Activated naive CD8-positive, alpha-beta T cell treated with anti-CD3 and anti-CD28 coated beads for 36 hours (primary cell): ENCODE measurements at regions not wholly inside any gene's neighbourhood (a gene's known extent, or its start where the extent isn't known, plus 50 kb on each side); places are given as distances from the start of the nearest gene placed in this dataset.

Source experiments
- DNase-seq: peaks from one replicate; pipeline ENCODE4 v3.0.0; 2021
- H3K27ac Mint-ChIP-seq: one replicate; pipeline ENCODE4 v1.8.0; 2022; ENCODE audit warnings: mild to moderate bottlenecking, moderate library complexity, mixed read lengths
- H3K27me3 Mint-ChIP-seq: one replicate; pipeline ENCODE4 v1.8.0; 2022; ENCODE audit warnings: mild to moderate bottlenecking, mixed read lengths
- H3K36me3 Mint-ChIP-seq: one replicate; pipeline ENCODE4 v1.8.0; 2021; ENCODE audit warnings: mild to moderate bottlenecking, mixed read lengths
- H3K4me1 Mint-ChIP-seq: one replicate; pipeline ENCODE4 v1.8.0; 2021; ENCODE audit warnings: mixed read lengths
- H3K4me3 Mint-ChIP-seq: one replicate; pipeline ENCODE4 v1.8.0; 2022; ENCODE audit warnings: mild to moderate bottlenecking, moderate library complexity, mixed read lengths
- H3K9me3 Mint-ChIP-seq: one replicate; pipeline ENCODE4 v1.8.0; 2022; ENCODE audit warnings: mixed read lengths

- peaks cover 26% of the 10 kb centered on the region for H3K4me1 Mint-ChIP-seq
- H3K4me3 Mint-ChIP-seq, result no peak overlapping the region
- H3K27ac Mint-ChIP-seq, result no peak overlapping the region
- H3K36me3 Mint-ChIP-seq, result peaks cover 4% of the 10 kb centered on the region
- H3K9me3 Mint-ChIP-seq, result no peaks in the 10 kb centered on the region
- DNase-seq, result no peak
- peaks cover 10% of the 10 kb centered on the region for H3K27me3 Mint-ChIP-seq
Observed at GRCh38 chr2:8491296-8492027, 190.4 kb upstream of the ID2 start.

- DNase-seq, result no peak
- no peak overlapping the region for H3K4me3 Mint-ChIP-seq
- peaks cover 2% of the 10 kb centered on the region for H3K27me3 Mint-ChIP-seq
- no peaks in the 10 kb centered on the region for H3K36me3 Mint-ChIP-seq
- H3K9me3 Mint-ChIP-seq, result no peaks in the 10 kb centered on the region
- H3K4me1 Mint-ChIP-seq, result peaks cover 4% of the 10 kb centered on the region
- no peak overlapping the region for H3K27ac Mint-ChIP-seq
Observed at GRCh38 chr2:8494151-8494550, 187.7 kb upstream of the ID2 start.

GRCh38 chr2:8494589-8494988, 187.3 kb upstream of the ID2 start:
- no peaks in the 10 kb centered on the region for H3K27me3 Mint-ChIP-seq
- H3K9me3 Mint-ChIP-seq, result no peaks in the 10 kb centered on the region
- H3K27ac Mint-ChIP-seq, result no peak overlapping the region
- H3K4me1 Mint-ChIP-seq, result peaks cover 2% of the 10 kb centered on the region
- no peak overlapping the region for H3K4me3 Mint-ChIP-seq
- DNase-seq, result no peak
- no peaks in the 10 kb centered on the region for H3K36me3 Mint-ChIP-seq

GRCh38 chr2:8495189-8495989, 186.5 kb upstream of the ID2 start:
- no peak for DNase-seq
- H3K4me3 Mint-ChIP-seq, result no peak overlapping the region
- H3K4me1 Mint-ChIP-seq, result peaks cover 2% of the 10 kb centered on the region
- no peaks in the 10 kb centered on the region for H3K9me3 Mint-ChIP-seq
- H3K36me3 Mint-ChIP-seq, result no peaks in the 10 kb centered on the region
- no peak overlapping the region for H3K27ac Mint-ChIP-seq
- H3K27me3 Mint-ChIP-seq, result no peaks in the 10 kb centered on the region

GRCh38 chr2:8496079-8496478, 185.8 kb upstream of the ID2 start:
- Mint-ChIP-seq H3K36me3 (no peaks in the 10 kb centered on the region), H3K27me3 (no peaks in the 10 kb centered on the region), H3K4me1 (peaks cover 2% of the 10 kb centered on the region), H3K4me3 (no peak overlapping the region), H3K9me3 (no peaks in the 10 kb centered on the region), H3K27ac (no peak overlapping the region)
- DNase-seq, result no peak

GRCh38 chr2:8496617-8497016, 185.2 kb upstream of the ID2 start:
- no peak overlapping the region for H3K27ac Mint-ChIP-seq
- no peaks in the 10 kb centered on the region for H3K9me3 Mint-ChIP-seq
- no peak overlapping the region for H3K4me3 Mint-ChIP-seq
- no peaks in the 10 kb centered on the region for H3K36me3 Mint-ChIP-seq
- DNase-seq, result no peak
- no peaks in the 10 kb centered on the region for H3K27me3 Mint-ChIP-seq
- H3K4me1 Mint-ChIP-seq, result peaks cover 2% of the 10 kb centered on the region

GRCh38 chr2:8498994-8499393, 182.9 kb upstream of the ID2 start:
- no peak for DNase-seq
- Mint-ChIP-seq H3K27ac (no peak overlapping the region), H3K9me3 (no peaks in the 10 kb centered on the region), H3K4me1 (peaks cover 2% of the 10 kb centered on the region), H3K36me3 (no peaks in the 10 kb centered on the region), H3K4me3 (no peak overlapping the region), H3K27me3 (no peaks in the 10 kb centered on the region)

- Mint-ChIP-seq H3K27me3 (no peaks in the 10 kb centered on the region), H3K36me3 (no peaks in the 10 kb centered on the region), H3K4me3 (no peak overlapping the region), H3K27ac (no peak overlapping the region), H3K9me3 (no peaks in the 10 kb centered on the region), H3K4me1 (no peaks in the 10 kb centered on the region)
- DNase-seq, result no peak
Observed at GRCh38 chr2:8500124-8501054, 181.5 kb upstream of the ID2 start.

GRCh38 chr2:8501061-8501720, 180.7 kb upstream of the ID2 start:
- Mint-ChIP-seq H3K27me3 (no peaks in the 10 kb centered on the region), H3K27ac (no peak overlapping the region), H3K4me1 (no peaks in the 10 kb centered on the region), H3K36me3 (no peaks in the 10 kb centered on the region), H3K4me3 (no peak overlapping the region), H3K9me3 (no peaks in the 10 kb centered on the region)
- no peak for DNase-seq

- Mint-ChIP-seq H3K27me3 (no peaks in the 10 kb centered on the region), H3K36me3 (no peaks in the 10 kb centered on the region), H3K9me3 (no peaks in the 10 kb centered on the region), H3K27ac (no peak overlapping the region), H3K4me1 (no peaks in the 10 kb centered on the region), H3K4me3 (no peak overlapping the region)
- no peak for DNase-seq
Observed at GRCh38 chr2:8502316-8502715, 179.5 kb upstream of the ID2 start.

GRCh38 chr2:8505311-8505920, 176.4 kb upstream of the ID2 start:
- Mint-ChIP-seq H3K27me3 (no peaks in the 10 kb centered on the region), H3K36me3 (peaks cover 6% of the 10 kb centered on the region), H3K9me3 (peaks cover 5% of the 10 kb centered on the region), H3K4me1 (no peaks in the 10 kb centered on the region), H3K27ac (no peak overlapping the region), H3K4me3 (no peak overlapping the region)
- DNase-seq, result no peak

- Mint-ChIP-seq H3K4me3 (no peak overlapping the region), H3K4me1 (no peaks in the 10 kb centered on the region), H3K27me3 (no peaks in the 10 kb centered on the region), H3K9me3 (peaks cover 7% of the 10 kb centered on the region), H3K36me3 (peaks cover 6% of the 10 kb centered on the region), H3K27ac (no peak overlapping the region)
- no peak for DNase-seq
Observed at GRCh38 chr2:8506746-8507145, 175.1 kb upstream of the ID2 start.

- Mint-ChIP-seq H3K4me1 (peaks cover 7% of the 10 kb centered on the region), H3K27ac (no peak overlapping the region), H3K27me3 (no peaks in the 10 kb centered on the region), H3K4me3 (no peak overlapping the region), H3K36me3 (peaks cover 12% of the 10 kb centered on the region), H3K9me3 (peaks cover 11% of the 10 kb centered on the region)
- DNase-seq, result no peak
Observed at GRCh38 chr2:8508766-8509165, 173.1 kb upstream of the ID2 start.

- Mint-ChIP-seq H3K9me3 (peaks cover 15% of the 10 kb centered on the region), H3K36me3 (peaks cover 12% of the 10 kb centered on the region), H3K4me3 (no peak overlapping the region), H3K27me3 (no peaks in the 10 kb centered on the region), H3K27ac (no peak overlapping the region), H3K4me1 (peaks cover 16% of the 10 kb centered on the region)
- no peak for DNase-seq
Observed at GRCh38 chr2:8509621-8510020, 172.2 kb upstream of the ID2 start.
